DND-41 (cell line): ENCODE measurements at regions not wholly inside any gene's neighbourhood (a gene's known extent, or its start where the extent isn't known, plus 50 kb on each side); places are given as distances from the start of the nearest gene placed in this dataset.

Source experiments
- ATAC-seq: fragments of 200-7000 bp; cut with Tn5 transposase; 3 replicates; pipeline ENCODE4 v1.9.1; 2021; ENCODE audit warnings: low read depth; ENCODE audit not compliant: insufficient read depth
- DNase-seq: peaks from one replicate; pipeline ENCODE4 v3.0.0-alpha.2; 2020
- H2AFZ ChIP-seq: 2 replicates; pipeline ENCODE4 v1.6.0; 2012; ENCODE audit warnings: low read depth, low read length
- H3K27ac ChIP-seq: 2 replicates; pipeline ENCODE4 v1.5.1; 2012; ENCODE audit warnings: low read length, inconsistent platforms
- H3K27me3 ChIP-seq: fragments of 200-600 bp; sonication (generic); 2 replicates; pipeline ENCODE4 v1.6.0; 2012; ENCODE audit warnings: low read length, mild to moderate bottlenecking, inconsistent platforms; ENCODE audit not compliant: insufficient read depth, poor library complexity
- H3K36me3 ChIP-seq: 2 replicates; pipeline ENCODE4 v1.5.1; 2012; ENCODE audit warnings: low read length, inconsistent platforms; ENCODE audit not compliant: insufficient read depth
- H3K4me1 ChIP-seq: 2 replicates; pipeline ENCODE4 v1.5.1; 2012; ENCODE audit warnings: mild to moderate bottlenecking, low read length; ENCODE audit not compliant: insufficient read depth
- H3K4me2 ChIP-seq: 2 replicates; pipeline ENCODE4 v1.6.0; 2012; ENCODE audit warnings: mild to moderate bottlenecking, moderate library complexity, low read length, inconsistent platforms; ENCODE audit not compliant: insufficient read depth
- H3K4me3 ChIP-seq, 2 experiments: fragments of 200-600 bp in 1 of 2; shearing (Covaris generic) in 1 of 2; 2 replicates each; pipeline ENCODE4 v1.5.1; 2012 to 2016; ENCODE audit warnings: inconsistent platforms in 2 of 2, low read length in 2 of 2, mild to moderate bottlenecking in 2 of 2, low read depth in 1 of 2, moderate library complexity in 1 of 2
- H3K79me2 ChIP-seq: 2 replicates; pipeline ENCODE4 v1.6.0; 2012; ENCODE audit warnings: low read length, inconsistent platforms; ENCODE audit not compliant: insufficient read depth
- H3K9ac ChIP-seq: 2 replicates; pipeline ENCODE4 v1.6.0; 2012; ENCODE audit warnings: low read depth, mild to moderate bottlenecking, inconsistent platforms, low read length, moderate library complexity
- H3K9me3 ChIP-seq: 2 replicates; pipeline ENCODE4 v1.5.1; 2012; ENCODE audit warnings: low read length, moderate library complexity, mild to moderate bottlenecking, inconsistent platforms; ENCODE audit not compliant: insufficient read depth, severe bottlenecking
- H4K20me1 ChIP-seq: 2 replicates; pipeline ENCODE4 v1.6.0; 2012; ENCODE audit warnings: low read length; ENCODE audit not compliant: insufficient read depth
- CTCF ChIP-seq: IDR thresholded peaks from 2 replicates; pipeline ENCODE4 v1.5.1; 2012; ENCODE audit warnings: borderline replicate concordance, low read length, moderate library complexity, mild to moderate bottlenecking; ENCODE audit not compliant: poor library complexity, severe bottlenecking; ENCODE audit errors: extremely low read depth
- EZH2 ChIP-seq: IDR thresholded peaks from 3 replicates; pipeline ENCODE4 v1.6.1; 2012; ENCODE audit warnings: borderline replicate concordance, low read depth, mild to moderate bottlenecking, moderate library complexity, low read length, inconsistent platforms; ENCODE audit not compliant: severe bottlenecking

GRCh38 chr10:105986486-105986885 lies 1178.0 kb downstream of the SORCS1 start:
- ATAC-seq = no peak

GRCh38 chr10:105982735-105983134 lies 1181.8 kb downstream of the SORCS1 start:
- TF ChIP-seq EZH2 (no peak), CTCF (no peak)
- Histone ChIP-seq H3K9me3 (no peaks in the 10 kb centered on the region), H3K4me2 (no peak overlapping the region), H3K4me3 (no peak overlapping the region), H3K27ac (no peak overlapping the region), H3K36me3 (no peaks in the 10 kb centered on the region), H3K79me2 (no peaks in the 10 kb centered on the region), H3K4me1 (no peaks in the 10 kb centered on the region), H4K20me1 (no peaks in the 10 kb centered on the region), H2AFZ (no peak overlapping the region), H3K9ac (no peak overlapping the region), H3K27me3 (no peaks in the 10 kb centered on the region)
- no peak for ATAC-seq
- DNase-seq = no peak

More at GRCh38 chr10:105986486-105986885, 1178.0 kb downstream of the SORCS1 start:
- Histone ChIP-seq H3K4me3 (no peak overlapping the region), H3K27ac (no peak overlapping the region), H3K4me1 (no peaks in the 10 kb centered on the region), H3K79me2 (no peaks in the 10 kb centered on the region), H3K36me3 (no peaks in the 10 kb centered on the region), H3K4me2 (no peak overlapping the region), H3K9me3 (peaks cover 6% of the 10 kb centered on the region), H3K27me3 (no peaks in the 10 kb centered on the region), H2AFZ (no peak overlapping the region), H4K20me1 (no peaks in the 10 kb centered on the region), H3K9ac (no peak overlapping the region)
- DNase-seq = no peak
- TF ChIP-seq EZH2 = no peak
- no peak for TF ChIP-seq CTCF

- no peaks in the 10 kb centered on the region for H4K20me1 ChIP-seq
- no peak for DNase-seq
- no peaks in the 10 kb centered on the region for H3K27me3 ChIP-seq
- no peaks in the 10 kb centered on the region for H3K79me2 ChIP-seq
- no peaks in the 10 kb centered on the region for H3K4me1 ChIP-seq
- no peak overlapping the region for H2AFZ ChIP-seq
- no peak overlapping the region for H3K4me2 ChIP-seq
- no peaks in the 10 kb centered on the region for H3K9me3 ChIP-seq
- no peaks in the 10 kb centered on the region for H3K36me3 ChIP-seq
- no peak overlapping the region for H3K4me3 ChIP-seq
- H3K9ac ChIP-seq = no peak overlapping the region
- ATAC-seq = no peak
- H3K27ac ChIP-seq = no peak overlapping the region
- TF ChIP-seq CTCF (no peak), EZH2 (no peak)
These were observed 1182.8 kb downstream of the SORCS1 start for GRCh38 chr10:105981679-105982078.
